Right forelimb (tissue), 1 donor: ENCODE measurements at regions not wholly inside any gene's neighbourhood (a gene's known extent, or its start where the extent isn't known, plus 50 kb on each side); places are given as distances from the start of the nearest gene placed in this dataset.

Source experiments
- DNase-seq: peaks from one replicate; pipeline ENCODE4 v3.0.0-alpha.2; 2018

DNA sequence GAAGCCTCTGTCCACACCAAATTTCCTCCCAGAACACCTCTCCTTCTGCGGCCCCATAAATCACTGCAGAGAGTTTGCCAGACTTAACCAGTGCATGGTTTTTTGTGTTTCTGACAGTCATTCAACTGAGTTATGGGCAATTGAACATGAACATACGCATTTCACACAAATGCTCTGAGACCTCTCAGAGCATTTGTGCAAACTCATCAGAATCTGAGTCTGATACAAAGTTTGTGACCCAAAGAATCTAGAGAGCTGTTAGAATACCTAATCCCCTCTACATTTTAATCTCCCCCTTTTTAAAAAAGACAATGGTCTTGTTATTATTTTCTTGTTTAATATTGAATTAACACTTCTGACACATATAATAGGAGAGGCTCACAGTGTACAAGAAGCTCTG lies 416.9 kb upstream of the SMARCA2 start:
- no peak for DNase-seq

- DNase-seq: no peak
These were observed 415.2 kb upstream of the SMARCA2 start for GRCh38 chr9:1599961-1600360.

DNA sequence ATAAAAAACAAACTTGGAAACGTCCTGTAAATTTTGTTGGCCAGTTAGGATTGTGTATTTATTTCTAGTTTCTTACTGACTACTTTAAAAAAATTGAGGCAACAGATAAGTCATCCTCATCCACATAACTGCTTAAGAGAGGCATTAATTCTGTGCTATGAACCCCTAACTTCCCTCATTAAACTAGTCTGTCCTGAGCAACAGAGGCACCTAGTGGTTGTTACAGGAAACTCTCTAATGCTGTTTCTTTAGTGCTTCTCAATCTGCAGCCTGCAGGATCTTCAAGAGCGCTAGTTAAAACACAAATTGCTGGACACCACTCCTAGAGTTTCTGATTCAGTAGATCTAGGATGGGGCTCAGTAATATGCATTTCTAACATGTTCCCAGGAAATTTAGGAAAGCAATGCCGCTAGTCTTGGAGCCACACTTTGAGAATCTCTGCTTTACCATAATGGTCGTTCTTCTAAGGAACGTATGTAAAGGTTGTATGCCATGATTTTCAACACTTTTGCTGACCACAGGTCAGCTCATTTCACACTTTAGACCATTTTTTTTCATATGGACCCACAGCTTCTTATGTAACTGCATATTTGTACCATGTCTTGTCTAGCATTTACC lies 410.1 kb upstream of the SMARCA2 start:
- DNase-seq: no peak

- DNase-seq: no peak
These were observed 408.9 kb upstream of the SMARCA2 start for GRCh38 chr9:1606253-1606652.

GRCh38 chr9:1612886-1613285 lies 402.3 kb upstream of the SMARCA2 start:
- no peak for DNase-seq

GRCh38 chr9:1617419-1617818 lies 397.7 kb upstream of the SMARCA2 start:
- no peak for DNase-seq

GRCh38 chr9:1619915-1620710 lies 395.0 kb upstream of the SMARCA2 start:
- no peak for DNase-seq

GRCh38 chr9:1637401-1637800 lies 377.7 kb upstream of the SMARCA2 start:
- no peak for DNase-seq

DNA sequence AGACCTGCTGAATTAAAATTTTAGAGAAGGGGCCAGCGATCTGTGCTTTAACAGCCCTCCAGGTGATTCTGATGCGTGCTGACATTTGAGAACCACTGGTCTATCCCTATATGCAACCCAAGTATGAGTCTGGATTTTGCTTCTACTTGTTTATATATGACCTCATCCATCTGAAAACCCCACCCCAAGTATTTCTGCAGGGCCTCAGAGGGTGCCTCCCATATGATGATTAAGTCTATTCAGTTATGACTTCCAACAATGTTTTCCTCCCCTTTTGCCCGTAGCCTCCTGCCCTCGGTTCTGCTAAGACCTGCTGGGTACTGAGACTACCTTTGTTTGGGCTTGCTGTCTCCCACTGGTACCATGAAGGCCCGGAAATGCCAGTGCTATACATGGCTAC lies 376.0 kb upstream of the SMARCA2 start:
- DNase-seq: no peak

DNA sequence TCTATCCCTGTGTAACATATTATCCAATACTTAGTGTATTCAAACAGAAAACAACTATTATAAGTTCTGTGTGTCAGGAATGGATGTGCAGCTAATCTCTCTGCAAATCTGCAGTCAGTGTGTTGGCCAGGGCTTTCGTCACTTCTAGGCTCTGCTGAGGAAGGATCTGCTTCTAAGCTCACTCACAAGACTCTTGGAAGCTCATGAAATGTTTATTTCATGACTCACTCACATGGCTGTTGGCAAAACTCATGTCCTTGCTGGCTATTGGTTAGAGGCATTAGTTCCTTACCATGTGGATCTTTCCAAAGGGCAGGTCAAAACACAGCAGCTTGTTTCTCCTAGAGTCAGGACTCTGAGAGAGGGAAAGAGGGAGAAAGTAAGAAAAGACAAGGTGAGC lies 367.4 kb upstream of the SMARCA2 start:
- DNase-seq: no peak

- no peak for DNase-seq
These were observed 361.9 kb upstream of the SMARCA2 start for GRCh38 chr9:1653282-1653681.

DNA sequence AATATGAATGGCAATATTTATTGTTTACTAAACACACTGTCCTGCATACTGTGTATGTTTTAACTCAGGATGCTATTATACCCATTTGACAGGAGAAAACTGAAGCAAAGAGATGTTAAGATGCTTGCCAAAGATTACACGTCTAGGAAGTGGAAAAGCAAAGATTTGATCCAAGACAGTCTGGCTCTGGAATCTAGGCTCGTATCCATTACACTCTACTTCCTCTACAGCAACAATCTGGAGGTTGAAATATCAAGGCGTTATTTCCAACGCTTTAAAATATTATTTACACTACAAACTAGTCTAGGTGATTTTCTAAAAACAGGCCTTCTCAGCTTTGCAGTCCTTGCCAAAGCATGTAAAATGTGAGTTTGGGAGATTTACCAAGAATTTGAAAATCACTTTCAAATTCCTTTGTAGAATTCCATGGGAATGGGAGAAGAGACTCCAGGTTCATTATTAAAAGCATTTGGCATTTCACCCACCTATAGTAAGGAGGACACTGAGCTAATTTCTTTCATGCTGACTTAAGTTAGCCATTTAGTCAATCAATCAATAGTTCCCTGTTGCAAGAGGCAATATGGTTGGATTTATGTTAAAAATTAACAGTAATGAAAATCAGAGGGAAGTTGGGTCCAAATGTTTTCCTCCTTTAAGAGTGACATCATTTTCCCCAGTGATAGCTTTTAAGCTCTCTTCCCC lies 356.3 kb upstream of the SMARCA2 start:
- DNase-seq: no peak

GRCh38 chr9:1659363-1659690 lies 355.8 kb upstream of the SMARCA2 start:
- peak; percentile 68 for DNase-seq

DNA sequence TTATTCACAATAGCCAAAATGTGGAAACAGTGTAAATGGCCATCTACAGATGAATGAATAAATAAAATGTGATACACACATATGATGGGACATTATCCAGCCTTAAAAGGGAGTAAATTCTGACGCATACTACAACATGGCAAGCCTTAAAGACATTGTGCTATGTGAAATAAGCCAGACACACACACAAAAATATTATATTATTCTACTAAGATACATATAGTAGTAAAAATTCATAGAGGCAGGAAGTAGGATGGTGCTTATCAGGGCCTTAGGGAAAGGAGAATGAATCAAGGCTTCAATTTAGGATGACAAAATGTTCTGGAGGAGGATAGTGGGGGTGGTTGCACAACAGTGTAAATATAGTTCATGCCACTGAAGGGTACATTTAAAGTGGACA lies 346.7 kb upstream of the SMARCA2 start:
- no peak for DNase-seq

- no peak for DNase-seq
These were observed 341.8 kb upstream of the SMARCA2 start for GRCh38 chr9:1673300-1673699.

DNA sequence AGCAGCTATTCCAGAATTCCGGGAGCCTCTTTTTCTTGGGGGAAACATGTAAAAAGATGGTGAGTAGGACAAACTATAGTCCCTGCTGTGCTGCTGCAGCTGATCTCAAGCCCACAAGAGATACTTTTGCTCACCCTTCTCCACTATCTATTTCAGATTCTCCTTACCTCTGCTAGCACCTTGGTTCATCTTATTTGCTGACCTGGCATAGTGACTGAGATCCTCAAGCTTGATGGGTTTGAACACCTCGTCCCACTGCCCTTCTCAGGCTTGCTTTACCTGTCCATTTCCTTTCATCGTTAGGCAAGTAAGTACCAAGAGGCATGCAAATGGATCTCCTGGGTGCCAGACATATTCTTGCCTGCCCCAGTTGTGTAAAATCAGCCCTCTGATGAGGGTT lies 338.4 kb upstream of the SMARCA2 start:
- no peak for DNase-seq

GRCh38 chr9:1683951-1684350 lies 331.2 kb upstream of the SMARCA2 start:
- no peak for DNase-seq

- DNase-seq: no peak
These were observed 316.2 kb upstream of the SMARCA2 start for GRCh38 chr9:1698991-1699390.

DNA sequence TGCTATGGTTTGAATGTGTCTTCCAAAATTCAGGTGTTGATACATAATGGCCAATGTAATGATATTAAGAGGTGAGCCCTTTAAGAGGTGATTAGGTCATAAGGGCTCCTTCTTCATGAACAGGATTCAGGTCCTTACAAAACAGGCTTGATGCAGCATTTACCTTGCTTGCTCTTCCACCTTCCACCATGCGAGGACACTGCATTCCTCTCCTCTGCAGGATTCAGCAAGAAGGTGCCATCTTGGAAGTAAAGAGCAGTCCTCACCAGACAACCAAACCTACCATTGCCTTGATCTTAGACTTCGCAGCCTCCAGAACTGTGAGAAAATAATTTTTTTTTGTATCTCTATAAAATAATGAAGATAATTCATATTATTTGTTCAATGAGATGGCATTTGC lies 314.0 kb upstream of the SMARCA2 start:
- DNase-seq: no peak

DNA sequence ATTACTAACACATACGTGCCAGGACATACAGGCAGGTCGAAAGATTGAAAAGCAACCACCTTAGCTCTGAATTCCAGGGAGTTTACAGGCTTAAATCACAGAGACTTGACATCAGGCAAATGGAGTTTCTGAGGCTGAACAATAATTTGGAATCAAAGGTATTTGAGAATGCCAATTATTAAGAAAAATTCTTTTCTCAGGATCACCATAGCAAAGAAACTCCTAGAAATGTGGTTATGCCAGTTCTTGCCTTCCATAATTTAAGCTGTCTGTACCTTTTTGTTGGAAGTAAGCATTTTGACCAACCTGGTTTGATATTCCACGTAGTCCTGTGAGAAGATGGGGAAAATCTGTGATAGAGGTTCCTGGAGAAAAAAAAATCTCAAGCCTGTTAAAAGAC lies 312.4 kb upstream of the SMARCA2 start:
- DNase-seq: no peak

DNA sequence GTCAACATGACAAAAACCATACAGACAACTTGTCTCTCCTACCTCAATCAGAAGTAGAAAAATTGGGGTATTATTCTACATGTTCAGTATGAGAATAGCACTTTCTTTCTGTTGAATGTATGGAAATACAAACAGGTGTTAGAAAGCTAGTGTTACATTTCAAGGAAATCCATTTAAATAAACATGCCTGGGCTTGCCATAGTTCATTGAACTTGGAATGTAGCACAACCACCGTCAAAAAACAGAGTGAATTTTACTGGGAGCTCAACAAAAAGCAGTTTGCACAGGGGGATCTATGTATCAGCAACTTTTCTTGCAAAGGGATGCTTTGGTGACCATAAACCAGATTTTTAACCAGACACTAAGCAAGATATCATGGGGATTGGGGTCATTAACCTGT lies 307.9 kb upstream of the SMARCA2 start:
- DNase-seq: no peak

GRCh38 chr9:1708219-1708618 lies 306.9 kb upstream of the SMARCA2 start:
- DNase-seq: no peak

- no peak for DNase-seq
These were observed 305.8 kb upstream of the SMARCA2 start for GRCh38 chr9:1709347-1709746.

GRCh38 chr9:1712861-1713450 lies 302.2 kb upstream of the SMARCA2 start:
- no peak for DNase-seq
